ENCODE measurements at regions not wholly inside any gene's neighbourhood (a gene's known extent, or its start where the extent isn't known, plus 50 kb on each side); places are given as distances from the start of the nearest gene placed in this dataset.

- TF ChIP-seq CTCF (conservative IDR thresholded peaks at IDR 0.05; ENCODE audit: low read length) = no peak
- no peak for TF ChIP-seq EZH2phosphoT487 (IDR thresholded peaks at IDR 0.05; ENCODE audit: borderline replicate concordance, low read depth, low read length)
Measured at GRCh38 chr12:124388679-124389137, 93.8 kb downstream of the RFLNA start.

Measured in OCI-LY7 (cell line).